HG03457 (cell line): ENCODE measurements at regions not wholly inside any gene's neighbourhood (a gene's known extent, or its start where the extent isn't known, plus 50 kb on each side); places are given as distances from the start of the nearest gene placed in this dataset.
A peak's percentile ranks its signal among the peaks of the same experiment; 100 is the strongest.

ENCODE experiments used
- ATAC-seq: cut with Tn5 transposase; IDR thresholded peaks from one replicate; pipeline ENCODE4 v1.9.1; 2021; ENCODE audit warnings: moderate number of reproducible peaks; ENCODE audit not compliant: unreplicated experiment

DNA sequence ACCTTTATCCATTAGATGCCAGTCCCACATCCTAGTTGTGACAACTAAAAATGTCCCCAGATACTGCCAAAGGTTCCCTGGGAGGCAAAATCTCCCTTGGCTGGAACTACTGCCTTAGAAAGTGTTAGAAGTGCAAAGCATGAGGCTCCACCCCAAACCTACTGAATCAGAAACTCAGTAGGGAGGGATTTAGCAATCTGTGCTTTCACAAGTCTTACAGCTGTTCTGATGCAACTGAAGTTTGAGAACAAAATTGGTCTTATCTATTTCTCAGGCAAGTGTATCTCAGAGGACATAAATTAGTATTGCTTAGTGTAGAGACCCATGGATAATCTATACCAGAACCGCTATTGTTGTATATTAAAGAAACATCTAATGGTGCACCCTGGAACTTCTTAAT lies 70.2 kb downstream of the CLDN1 start:
- no peak for ATAC-seq

- no peak for ATAC-seq
Measured at GRCh38 chr3:190249414-190249813, 72.8 kb downstream of the CLDN1 start.

GRCh38 chr3:190242147-190242546 lies 80.1 kb downstream of the CLDN1 start:
- no peak for ATAC-seq

- ATAC-seq: no peak
Measured at GRCh38 chr3:190239325-190239724, 82.9 kb downstream of the CLDN1 start.

DNA sequence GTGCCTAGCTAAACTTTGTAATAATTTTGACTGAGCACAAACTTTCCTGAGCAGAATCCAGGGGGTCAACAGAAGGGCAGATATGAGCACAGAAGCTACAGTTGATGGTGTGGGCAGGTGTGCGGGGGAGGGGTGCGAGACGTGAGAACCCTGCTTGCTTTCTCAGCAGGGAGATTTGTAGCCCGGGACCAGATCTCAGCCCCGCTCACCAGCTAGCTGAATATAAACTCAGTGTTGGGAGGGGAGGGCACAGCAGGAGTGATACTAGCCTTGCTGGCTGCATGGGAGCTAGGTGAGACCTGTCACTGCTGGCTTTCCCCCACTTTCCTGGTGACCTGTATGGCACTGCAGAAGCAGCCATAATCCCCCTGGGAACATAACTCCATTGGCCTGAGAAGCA lies 83.4 kb downstream of the CLDN1 start:
- ATAC-seq: no peak

DNA sequence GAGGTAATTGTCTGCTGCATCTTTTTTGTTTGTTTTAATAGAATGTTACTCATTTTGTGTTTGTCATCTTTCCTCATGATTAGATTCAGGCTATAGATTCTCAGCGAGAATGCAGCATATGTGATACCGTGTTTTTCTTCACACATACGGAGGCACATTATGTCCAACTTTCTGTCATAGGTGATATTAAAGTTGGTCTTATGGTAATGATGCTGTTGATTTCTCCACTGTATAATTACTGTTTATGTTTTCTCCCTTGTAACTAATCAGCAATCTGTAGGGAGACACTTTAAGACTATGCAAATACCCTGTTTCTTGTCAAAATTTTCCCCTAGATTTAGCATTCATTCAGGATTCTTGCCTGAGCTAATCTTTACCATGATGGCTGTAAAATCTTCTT lies 87.6 kb downstream of the CLDN1 start:
- ATAC-seq: no peak

- ATAC-seq: no peak
Measured at GRCh38 chr3:190229632-190230424, 92.4 kb downstream of the CLDN1 start.

- no peak for ATAC-seq
Measured at GRCh38 chr3:190227064-190227463, 95.2 kb downstream of the CLDN1 start.

DNA sequence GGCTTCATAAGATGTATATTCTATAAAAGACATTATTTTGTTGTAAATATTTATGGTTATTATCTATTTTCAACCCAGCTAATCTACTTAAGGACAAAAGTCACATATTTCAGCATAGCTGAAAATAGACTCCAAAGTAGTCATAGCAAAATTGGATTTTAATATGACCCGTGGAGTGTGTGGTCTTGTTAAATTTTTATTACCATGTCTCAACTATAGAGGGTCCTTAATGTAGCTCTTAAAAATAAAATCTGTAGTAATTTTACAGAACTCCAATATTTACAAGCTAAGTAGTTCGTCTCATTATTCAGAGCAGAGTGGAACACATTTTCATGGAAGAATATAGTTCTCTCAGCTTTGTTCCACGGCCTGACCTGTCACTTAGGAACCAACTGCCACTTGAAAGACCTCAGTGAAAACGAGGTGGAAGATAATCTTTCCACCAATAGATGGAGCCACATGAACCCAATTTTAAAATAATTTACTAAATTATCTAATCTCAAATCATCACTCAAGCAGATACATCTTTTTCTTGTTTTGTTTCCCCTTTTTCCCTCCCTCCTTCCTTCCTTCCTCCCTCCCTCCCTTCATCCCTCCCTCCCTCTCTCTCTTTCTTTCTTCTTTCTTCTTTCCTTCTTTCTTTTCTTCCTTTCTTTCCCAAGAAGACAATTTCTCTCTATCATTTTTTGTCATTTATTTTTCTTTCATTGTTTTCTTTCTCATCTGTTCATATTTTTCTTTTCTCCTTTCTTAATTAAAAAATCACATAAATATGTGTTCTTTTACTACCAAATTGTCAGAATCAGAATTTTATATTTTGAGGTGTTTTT lies 97.2 kb downstream of the CLDN1 start:
- ATAC-seq: no peak

DNA sequence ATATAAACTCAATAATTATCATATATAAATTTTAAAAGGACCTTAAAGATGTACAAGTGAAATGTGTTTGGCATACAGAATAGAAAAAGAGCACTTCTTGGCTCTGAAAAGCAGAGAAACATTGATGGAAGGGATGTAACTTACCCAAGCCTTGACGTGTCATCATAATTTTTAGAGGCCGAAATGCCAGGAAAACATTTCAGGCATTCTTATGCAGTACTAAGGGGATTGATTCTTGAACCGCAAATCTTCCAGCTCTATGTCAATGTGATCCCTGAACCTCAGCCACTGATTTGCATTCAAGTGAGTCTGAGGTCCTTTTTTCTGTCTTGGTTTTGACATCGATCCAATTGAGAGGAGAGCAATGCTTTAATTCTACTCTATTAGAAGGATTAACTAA lies 97.8 kb downstream of the CLDN1 start:
- ATAC-seq: no peak

GRCh38 chr3:190222916-190223315 lies 99.3 kb downstream of the CLDN1 start:
- ATAC-seq: no peak

DNA sequence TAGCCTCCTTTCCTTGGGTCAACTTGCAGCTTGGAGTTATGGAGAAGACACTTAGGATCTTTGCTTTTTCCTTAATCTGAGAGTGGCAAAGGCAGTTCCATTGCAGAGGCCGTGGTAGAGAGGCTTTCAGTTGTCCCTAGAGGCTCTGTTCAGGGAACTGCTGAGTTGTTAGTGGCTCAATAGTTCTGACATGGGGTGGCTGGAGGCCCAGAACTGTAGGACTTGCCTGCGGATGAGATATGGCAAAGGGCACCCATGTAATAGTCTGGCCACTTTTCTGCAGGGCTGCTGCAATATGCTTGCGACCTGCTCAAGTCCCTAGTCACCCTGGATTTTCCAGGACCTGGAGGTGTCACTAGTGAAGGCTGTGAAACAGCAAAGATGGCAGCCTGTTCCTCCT lies 99.9 kb downstream of the CLDN1 start:
- no peak for ATAC-seq

DNA sequence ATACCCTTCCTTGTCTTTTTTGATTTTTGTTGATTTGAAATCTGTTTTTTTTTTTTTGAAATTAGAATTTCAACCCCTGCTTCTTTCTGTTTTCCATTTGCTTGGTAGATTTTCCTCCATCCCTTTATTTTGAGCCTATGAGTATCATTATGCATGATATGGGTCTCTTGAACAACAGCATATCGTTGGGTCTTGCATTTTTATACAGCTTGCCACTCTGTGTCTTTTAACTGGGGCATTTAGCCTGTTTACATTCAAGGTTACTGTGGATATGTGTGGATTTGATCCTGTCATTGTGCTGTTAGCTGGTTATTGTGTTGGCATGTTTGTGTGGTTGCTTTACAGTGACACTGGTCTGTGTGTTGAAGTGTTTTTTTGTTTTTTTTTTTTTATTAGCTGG lies 99.7 kb upstream of the P3H2 start:
- no peak for ATAC-seq

GRCh38 chr3:190217081-190217480 lies 96.4 kb upstream of the P3H2 start:
- ATAC-seq: no peak

- no peak for ATAC-seq
Measured at GRCh38 chr3:190213727-190214126, 93.0 kb upstream of the P3H2 start.

GRCh38 chr3:190210608-190211007 lies 89.9 kb upstream of the P3H2 start:
- ATAC-seq: no peak

- ATAC-seq: no peak
Measured at GRCh38 chr3:190209533-190209932, 88.8 kb upstream of the P3H2 start.

DNA sequence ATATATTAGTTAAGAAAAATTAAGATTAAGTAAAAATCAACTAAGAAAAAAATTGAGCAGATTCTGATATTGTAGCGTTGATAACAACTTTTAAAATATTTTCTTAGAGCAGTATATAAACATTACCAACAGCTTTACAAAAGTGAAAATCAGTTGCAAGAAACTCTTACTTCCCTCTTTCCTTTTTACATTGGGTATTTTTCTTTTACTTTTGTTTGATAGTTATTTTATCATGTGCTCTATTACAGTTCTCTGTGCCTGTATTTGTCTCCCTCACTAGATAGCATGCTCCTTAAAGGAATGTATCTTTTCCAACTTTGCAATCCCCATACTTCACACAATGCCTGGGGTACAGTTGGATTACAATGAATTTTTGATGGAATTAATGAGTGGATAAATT lies 87.5 kb upstream of the P3H2 start:
- ATAC-seq: no peak

DNA sequence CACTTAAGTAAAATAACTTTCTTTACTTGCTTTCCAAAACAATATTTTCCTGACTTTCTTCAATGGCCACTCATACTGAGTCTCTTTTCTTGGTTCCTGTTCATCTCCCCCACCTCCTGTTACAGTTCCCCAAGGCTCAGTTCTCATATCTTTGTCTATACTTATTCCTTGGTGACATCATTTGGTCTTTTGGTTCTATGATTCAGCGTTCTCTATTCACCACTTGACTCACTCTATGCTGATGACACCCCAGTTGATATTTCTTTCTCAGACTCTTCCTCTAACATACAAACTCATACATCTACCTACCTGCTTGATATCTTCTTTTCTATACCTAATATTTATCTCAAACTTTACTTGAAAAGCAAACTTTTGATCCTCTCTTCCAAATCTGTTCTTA lies 85.0 kb upstream of the P3H2 start:
- ATAC-seq: peak; percentile 66

DNA sequence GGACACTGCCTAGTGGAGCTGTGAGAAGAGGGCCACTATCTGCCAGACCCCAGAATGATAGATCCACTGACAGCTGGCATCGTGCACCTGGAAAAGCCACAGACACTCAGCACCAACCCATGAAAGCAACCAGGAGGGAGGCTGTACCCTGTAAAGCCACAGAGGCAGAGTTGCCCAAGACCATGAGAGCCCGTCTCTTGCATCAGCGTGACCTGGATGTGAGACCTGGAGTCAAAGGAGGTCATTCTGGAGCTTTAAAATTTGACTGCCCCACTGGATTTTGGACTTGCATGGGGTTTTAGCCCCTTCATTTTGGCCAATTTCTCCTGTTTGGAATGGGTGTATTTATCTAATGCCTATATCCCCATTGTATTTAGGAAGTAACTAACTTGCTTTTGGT lies 83.5 kb upstream of the P3H2 start:
- ATAC-seq: no peak

DNA sequence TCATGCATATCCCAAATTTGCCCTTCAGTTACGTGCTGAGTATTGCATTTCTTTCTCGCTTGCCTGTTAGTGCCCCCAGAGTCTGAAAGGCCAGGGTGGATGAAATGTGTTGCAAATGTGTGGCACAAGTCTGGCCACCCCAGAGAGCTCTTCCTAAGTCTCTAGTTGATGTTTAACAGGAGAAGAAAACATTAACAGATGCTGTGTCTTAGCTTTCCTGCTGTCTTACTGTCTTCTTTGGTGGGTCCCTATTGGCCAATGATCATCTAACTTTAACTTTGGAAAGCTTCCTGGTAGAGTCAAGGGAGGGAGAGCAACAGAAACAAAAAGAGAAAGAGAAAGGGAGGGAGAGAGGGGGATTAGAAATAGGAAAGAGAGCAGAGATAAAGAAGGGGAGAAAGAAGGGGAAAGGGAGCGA lies 76.7 kb upstream of the P3H2 start:
- no peak for ATAC-seq

- no peak for ATAC-seq
Measured at GRCh38 chr3:190194506-190194905, 73.8 kb upstream of the P3H2 start.
